GM12878 (cell line): ENCODE measurements at regions not wholly inside any gene's neighbourhood (a gene's known extent, or its start where the extent isn't known, plus 50 kb on each side); places are given as distances from the start of the nearest gene placed in this dataset.

Experiments
- ATF7 ChIP-seq: fragments of 450-650 bp; IDR thresholded peaks from 2 replicates; pipeline ENCODE4 v1.6.1; 2016; ENCODE audit warnings: low read depth, mild to moderate bottlenecking
- BACH1 ChIP-seq: fragments of 450-650 bp; IDR thresholded peaks from 2 replicates; pipeline ENCODE4 v1.6.1; 2017; ENCODE audit warnings: mild to moderate bottlenecking, borderline replicate concordance
- DPF2 ChIP-seq: fragments of 450-650 bp; IDR thresholded peaks from 2 replicates; pipeline ENCODE4 v1.6.1; 2017; ENCODE audit warnings: mild to moderate bottlenecking
- EGR1 ChIP-seq, 2 experiments: IDR thresholded peaks; 1 replicate in 1 of 2; 2 replicates in 1 of 2; pipeline ENCODE4 v1.6.1; 2011 to 2012; ENCODE audit warnings: low read depth in 2 of 2, low read length in 2 of 2, borderline replicate concordance in 1 of 2, mild to moderate bottlenecking in 1 of 2, moderate library complexity in 1 of 2
- ESRRA ChIP-seq: IDR thresholded peaks from 2 replicates; pipeline ENCODE4 v1.6.1; 2012; ENCODE audit warnings: mild to moderate bottlenecking, low read length, improper control_type of control experiment
- ETV6 ChIP-seq, 2 experiments: fragments of 450-650 bp in 1 of 2; IDR thresholded peaks in 1 of 2; conservative IDR thresholded peaks in 1 of 2; 2 replicates each; pipeline ENCODE4 v1.6.1; 2014; ENCODE audit warnings: antibody characterized with exemption in 1 of 2, borderline replicate concordance in 1 of 2, low read depth in 1 of 2, mild to moderate bottlenecking in 1 of 2, moderate library complexity in 1 of 2
- GABPA ChIP-seq: IDR thresholded peaks from 2 replicates; pipeline ENCODE4 v1.6.1; 2014; ENCODE audit warnings: antibody characterized with exemption, low read depth, mild to moderate bottlenecking, inconsistent platforms
- GATAD2B ChIP-seq: fragments of 450-650 bp; conservative IDR thresholded peaks from 2 replicates; pipeline ENCODE4 v1.6.1; 2017; ENCODE audit warnings: low read depth, mild to moderate bottlenecking, moderate library complexity
- IRF5 ChIP-seq: fragments of 450-650 bp; IDR thresholded peaks from 2 replicates; pipeline ENCODE4 v1.6.1; 2017; ENCODE audit warnings: borderline replicate concordance
- POLR2A ChIP-seq: IDR thresholded peaks from 2 replicates; pipeline ENCODE4 v1.6.1; 2011; ENCODE audit warnings: low read depth, mild to moderate bottlenecking, low read length
- POU2F2 ChIP-seq: IDR thresholded peaks from 3 replicates; pipeline ENCODE4 v1.6.1; 2011; ENCODE audit warnings: low read depth, mild to moderate bottlenecking, low read length, borderline replicate concordance
- RB1 ChIP-seq: fragments of 450-650 bp; formaldehyde crosslinking; IDR thresholded peaks from 2 replicates; pipeline ENCODE4 v1.6.1; 2017; ENCODE audit warnings: mild to moderate bottlenecking, borderline replicate concordance
- SIX5 ChIP-seq: IDR thresholded peaks from 2 replicates; pipeline ENCODE4 v1.6.1; 2011; ENCODE audit warnings: mild to moderate bottlenecking, low read depth, low read length, moderate library complexity; ENCODE audit not compliant: severe bottlenecking
- SMAD1 ChIP-seq: fragments of 450-650 bp; IDR thresholded peaks from 2 replicates; pipeline ENCODE4 v1.6.1; 2018; ENCODE audit warnings: mild to moderate bottlenecking, low read depth; ENCODE audit not compliant: partially characterized antibody
- SRF ChIP-seq, 2 experiments: IDR thresholded peaks; 2 replicates each; pipeline ENCODE4 v1.6.1; 2011; ENCODE audit warnings: low read depth in 2 of 2, low read length in 2 of 2, mild to moderate bottlenecking in 1 of 2, moderate library complexity in 1 of 2
- SUZ12 ChIP-seq: fragments of 200-600 bp; sonication (generic); IDR thresholded peaks from one replicate; pipeline ENCODE4 v1.6.1; 2018; ENCODE audit warnings: antibody characterized with exemption, mild to moderate bottlenecking; ENCODE audit not compliant: unreplicated experiment
- TBL1XR1 ChIP-seq: IDR thresholded peaks from 2 replicates; pipeline ENCODE4 v1.6.1; 2012; ENCODE audit warnings: low read depth, low read length, improper control_type of control experiment
- ZSCAN29 ChIP-seq: fragments of 450-650 bp; IDR thresholded peaks from 2 replicates; pipeline ENCODE4 v1.6.1; 2017; ENCODE audit warnings: mild to moderate bottlenecking, moderate library complexity

DNA sequence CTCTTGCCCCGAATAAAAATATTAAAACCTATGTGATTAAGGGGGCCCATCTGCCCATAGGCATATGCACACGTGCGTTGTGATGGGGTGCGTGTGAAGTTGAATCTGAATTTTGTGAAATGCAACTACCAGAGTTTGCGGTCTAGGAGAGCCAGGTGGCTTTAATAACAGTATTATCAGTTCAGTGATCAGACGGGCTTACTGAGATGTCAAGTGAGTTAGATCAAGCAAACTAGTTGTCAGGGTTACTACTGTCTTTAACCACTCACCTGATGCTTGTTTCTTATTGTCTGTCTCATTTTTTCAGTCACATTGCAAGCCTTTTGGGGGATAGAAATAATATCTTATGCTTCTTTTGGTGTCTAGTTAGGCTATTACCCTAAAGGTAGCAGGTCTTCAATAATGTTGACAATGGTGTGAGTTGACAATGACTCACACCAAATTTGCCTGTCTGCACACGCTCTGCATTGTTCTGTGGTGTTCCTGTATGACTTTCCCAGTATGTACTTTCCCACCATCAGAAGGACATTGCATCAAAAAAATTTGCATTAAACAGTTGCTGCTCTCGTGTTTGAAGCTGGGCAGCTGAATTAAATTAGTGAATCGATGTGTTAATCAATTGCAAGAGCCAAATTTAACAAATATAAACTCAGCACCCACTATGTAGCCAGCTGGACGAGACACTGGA lies 103.1 kb upstream of the NAA20 start (continued):
- TF ChIP-seq ETV6 (conservative IDR thresholded peaks at IDR 0.05 in 1 of 2, IDR thresholded peaks at IDR 0.05 in 1 of 2; ENCODE audit: borderline replicate concordance in 1 of 2, low read depth in 1 of 2) (no peak), SUZ12 (no peak), ATF7 (no peak; the same call in 1 of the 2 replicates), SIX5 (no peak), IRF5 (no peak), BACH1 (peak; percentile 79; the same call in 1 of the 2 replicates), RB1 (no peak), SMAD1 (no peak), GABPA (no peak), EGR1 (IDR thresholded peaks at IDR 0.05; ENCODE audit: borderline replicate concordance in 1 of 2, low read depth in 2 of 2, low read length in 2 of 2) (no peak), ZSCAN29 (no peak), POU2F2 (peak; percentile 80; the same call in 1 of the 3 replicates), TBL1XR1 (no peak), ESRRA (no peak), DPF2 (peak; percentile 51; the same call in 1 of the 2 replicates), SRF (IDR thresholded peaks at IDR 0.05; ENCODE audit: low read depth in 2 of 2, low read length in 2 of 2) (no peak), GATAD2B (peak; percentile 67; the same call in 1 of the 2 replicates), POLR2A (no peak)
